ENCODE measurements at regions not wholly inside any gene's neighbourhood (a gene's known extent, or its start where the extent isn't known, plus 50 kb on each side); places are given as distances from the start of the nearest gene placed in this dataset.

DNA sequence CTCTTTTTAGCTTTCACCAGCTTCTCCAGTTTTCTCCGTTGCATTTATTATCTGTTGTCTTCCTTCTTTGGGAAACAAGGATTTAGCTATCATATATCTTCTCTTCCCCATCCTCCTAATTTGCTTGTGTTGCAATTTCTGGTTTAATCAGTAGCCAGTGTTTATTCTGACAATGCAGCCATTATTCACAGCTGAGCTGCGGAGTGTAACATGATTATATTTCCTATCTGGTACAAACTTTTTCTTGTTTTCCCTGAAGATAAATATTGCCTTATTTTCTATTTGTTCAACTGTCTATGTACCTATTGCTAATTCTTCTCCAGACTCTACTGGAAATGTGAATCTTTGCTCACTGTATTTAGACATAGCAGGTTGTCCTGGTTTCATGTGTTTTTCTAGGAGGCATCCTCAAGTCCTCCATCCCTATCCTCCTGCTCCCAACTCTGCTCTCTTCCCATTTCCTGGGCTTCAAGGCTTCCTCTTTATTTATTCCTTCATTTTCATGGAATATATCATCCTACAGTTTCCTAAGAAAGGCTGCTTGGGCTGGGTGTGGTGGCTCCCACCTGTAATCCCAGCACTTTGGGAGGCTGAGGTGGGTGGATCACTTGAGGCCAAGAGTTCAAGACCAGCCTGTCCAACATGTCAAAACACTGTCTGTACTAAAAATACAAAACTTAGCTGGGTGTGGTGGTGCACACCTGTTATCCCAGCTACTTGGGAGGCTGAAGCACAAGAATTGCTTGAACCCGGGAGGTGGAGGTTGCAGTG is 72.4 kb upstream of the KDM7A start:
- 81% methylated on average over 3 of the region's 3 CpGs for WGBS (ENCODE audit: low lambda C conversion rate)
- no peaks in the 10 kb centered on the region for H4K20me1 ChIP-seq (ENCODE audit: insufficient read depth)
- no peak overlapping the region for H3K27ac ChIP-seq (ENCODE audit: low read depth in 2 of 2, low read length in 1 of 2)
- H3K36me3 ChIP-seq (replicated peaks in 1 of 2; ENCODE audit: control insufficient read depth in 1 of 2, insufficient read depth in 2 of 2, low read length in 1 of 2), result no peaks in the 10 kb centered on the region
- CTCF ChIA-PET, result interaction anchor here (1.3 kb wide), 1 partner anchor 10 kb away, joined by 4 read pairs; no protein-coding TSS in a partner anchor
- H3K27me3 ChIP-seq (ENCODE audit: insufficient read depth), result no peaks in the 10 kb centered on the region
- H3F3A ChIP-seq (replicated peaks; ENCODE audit: insufficient read depth), result no peaks in the 10 kb centered on the region
- H3K9me2 ChIP-seq, result no peaks in the 10 kb centered on the region
- no peak for DNase-seq
- no peaks in the 10 kb centered on the region for H3K9me3 ChIP-seq
- H3K4me1 ChIP-seq (ENCODE audit: control insufficient read depth in 1 of 2, insufficient read depth in 2 of 2, low read depth in 1 of 2, low read length in 1 of 2), result no peaks in the 10 kb centered on the region
- TF ChIP-seq, protein P1, sequence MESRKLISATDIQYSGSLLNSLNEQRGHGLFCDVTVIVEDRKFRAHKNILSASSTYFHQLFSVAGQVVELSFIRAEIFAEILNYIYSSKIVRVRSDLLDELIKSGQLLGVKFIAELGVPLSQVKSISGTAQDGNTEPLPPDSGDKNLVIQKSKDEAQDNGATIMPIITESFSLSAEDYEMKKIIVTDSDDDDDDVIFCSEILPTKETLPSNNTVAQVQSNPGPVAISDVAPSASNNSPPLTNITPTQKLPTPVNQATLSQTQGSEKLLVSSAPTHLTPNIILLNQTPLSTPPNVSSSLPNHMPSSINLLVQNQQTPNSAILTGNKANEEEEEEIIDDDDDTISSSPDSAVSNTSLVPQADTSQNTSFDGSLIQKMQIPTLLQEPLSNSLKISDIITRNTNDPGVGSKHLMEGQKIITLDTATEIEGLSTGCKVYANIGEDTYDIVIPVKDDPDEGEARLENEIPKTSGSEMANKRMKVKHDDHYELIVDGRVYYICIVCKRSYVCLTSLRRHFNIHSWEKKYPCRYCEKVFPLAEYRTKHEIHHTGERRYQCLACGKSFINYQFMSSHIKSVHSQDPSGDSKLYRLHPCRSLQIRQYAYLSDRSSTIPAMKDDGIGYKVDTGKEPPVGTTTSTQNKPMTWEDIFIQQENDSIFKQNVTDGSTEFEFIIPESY (IDR thresholded peaks at IDR 0.05; ENCODE audit: borderline replicate concordance, low read depth), result no peak
- TF ChIP-seq, protein P2, sequence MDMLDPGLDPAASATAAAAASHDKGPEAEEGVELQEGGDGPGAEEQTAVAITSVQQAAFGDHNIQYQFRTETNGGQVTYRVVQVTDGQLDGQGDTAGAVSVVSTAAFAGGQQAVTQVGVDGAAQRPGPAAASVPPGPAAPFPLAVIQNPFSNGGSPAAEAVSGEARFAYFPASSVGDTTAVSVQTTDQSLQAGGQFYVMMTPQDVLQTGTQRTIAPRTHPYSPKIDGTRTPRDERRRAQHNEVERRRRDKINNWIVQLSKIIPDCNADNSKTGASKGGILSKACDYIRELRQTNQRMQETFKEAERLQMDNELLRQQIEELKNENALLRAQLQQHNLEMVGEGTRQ (IDR thresholded peaks at IDR 0.05; ENCODE audit: borderline replicate concordance, low read depth, low read length), result no peak
- TF ChIP-seq GABPA (IDR thresholded peaks at IDR 0.05; ENCODE audit: low read depth), result no peak
- TF ChIP-seq, protein P3, sequence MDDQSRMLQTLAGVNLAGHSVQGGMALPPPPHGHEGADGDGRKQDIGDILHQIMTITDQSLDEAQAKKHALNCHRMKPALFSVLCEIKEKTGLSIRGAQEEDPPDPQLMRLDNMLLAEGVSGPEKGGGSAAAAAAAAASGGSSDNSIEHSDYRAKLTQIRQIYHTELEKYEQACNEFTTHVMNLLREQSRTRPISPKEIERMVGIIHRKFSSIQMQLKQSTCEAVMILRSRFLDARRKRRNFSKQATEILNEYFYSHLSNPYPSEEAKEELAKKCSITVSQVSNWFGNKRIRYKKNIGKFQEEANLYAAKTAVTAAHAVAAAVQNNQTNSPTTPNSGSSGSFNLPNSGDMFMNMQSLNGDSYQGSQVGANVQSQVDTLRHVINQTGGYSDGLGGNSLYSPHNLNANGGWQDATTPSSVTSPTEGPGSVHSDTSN (IDR thresholded peaks at IDR 0.05), result no peak
- no peak for TF ChIP-seq EP300 (IDR thresholded peaks at IDR 0.05; ENCODE audit: borderline replicate concordance in 1 of 2, low read depth in 1 of 2, low read length in 1 of 2)
- TF ChIP-seq FOSL2 (IDR thresholded peaks at IDR 0.05; ENCODE audit: borderline replicate concordance, low read depth), result no peak
- no peak for TF ChIP-seq ELF1 (IDR thresholded peaks at IDR 0.05)
- TF ChIP-seq RFX5 (IDR thresholded peaks at IDR 0.05; ENCODE audit: low read length), result no peak
- H3K9ac ChIP-seq, result no peak overlapping the region
- POLR2A ChIA-PET, result no interaction called here
- H3K4me3 ChIP-seq (ENCODE audit: low read depth in 2 of 2, low read length in 1 of 2), result no peak overlapping the region
- no peak overlapping the region for H2AFZ ChIP-seq (ENCODE audit: low read depth)
- no peaks in the 10 kb centered on the region for H3K79me2 ChIP-seq (ENCODE audit: insufficient read depth)
- H3K4me2 ChIP-seq, result no peak overlapping the region

DNA sequence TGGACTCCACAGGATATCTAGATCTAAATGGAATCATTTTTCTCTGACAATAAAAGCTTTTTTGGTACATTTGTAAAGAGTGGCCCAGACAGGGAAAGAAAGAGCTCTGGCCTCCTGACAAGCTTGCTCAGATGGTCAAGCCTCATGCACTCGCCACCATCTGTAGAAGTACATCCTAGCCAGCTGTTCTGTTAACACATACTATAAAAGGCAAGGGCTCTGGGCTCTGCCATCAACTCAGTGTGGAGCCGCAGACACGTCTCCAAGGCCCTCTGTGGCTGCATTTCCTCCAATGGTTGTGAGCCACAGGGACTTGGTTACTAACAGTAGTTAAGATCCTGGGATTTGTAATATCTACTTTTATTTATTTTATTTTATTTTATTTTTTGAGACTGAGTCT is 70.8 kb upstream of the KDM7A start:
- 71% methylated on average over 3 of the region's 3 CpGs for WGBS (ENCODE audit: low lambda C conversion rate)
- Histone ChIP-seq H3K9ac (no peak overlapping the region), H3K79me2 (ENCODE audit: insufficient read depth) (no peaks in the 10 kb centered on the region), H4K20me1 (ENCODE audit: insufficient read depth) (no peaks in the 10 kb centered on the region), H3K27me3 (ENCODE audit: insufficient read depth) (no peaks in the 10 kb centered on the region), H2AFZ (ENCODE audit: low read depth) (no peak overlapping the region), H3K4me1 (ENCODE audit: control insufficient read depth in 1 of 2, insufficient read depth in 2 of 2, low read depth in 1 of 2, low read length in 1 of 2) (peaks cover 0 to 2% of the 10 kb centered on the region in 2 experiments; a peak in 1 of 4 replicates), H3K9me2 (no peaks in the 10 kb centered on the region), H3F3A (replicated peaks; ENCODE audit: insufficient read depth) (no peaks in the 10 kb centered on the region), H3K27ac (ENCODE audit: low read depth in 2 of 2, low read length in 1 of 2) (no peak overlapping the region), H3K9me3 (no peaks in the 10 kb centered on the region), H3K36me3 (replicated peaks in 1 of 2; ENCODE audit: control insufficient read depth in 1 of 2, insufficient read depth in 2 of 2, low read length in 1 of 2) (no peaks in the 10 kb centered on the region), H3K4me3 (ENCODE audit: low read depth in 2 of 2, low read length in 1 of 2) (no peak overlapping the region), H3K4me2 (no peak overlapping the region)
- no peak for DNase-seq
- ChIA-PET POLR2A (interaction anchor here (0.6 kb wide), 1 partner anchor 65 kb away, joined by 5 read pairs; no protein-coding TSS in a partner anchor), CTCF (interaction anchor here (0.7 kb wide), 1 partner anchor 31 kb away, joined by 3 read pairs; no protein-coding TSS in a partner anchor)
- TF ChIP-seq, protein P4, sequence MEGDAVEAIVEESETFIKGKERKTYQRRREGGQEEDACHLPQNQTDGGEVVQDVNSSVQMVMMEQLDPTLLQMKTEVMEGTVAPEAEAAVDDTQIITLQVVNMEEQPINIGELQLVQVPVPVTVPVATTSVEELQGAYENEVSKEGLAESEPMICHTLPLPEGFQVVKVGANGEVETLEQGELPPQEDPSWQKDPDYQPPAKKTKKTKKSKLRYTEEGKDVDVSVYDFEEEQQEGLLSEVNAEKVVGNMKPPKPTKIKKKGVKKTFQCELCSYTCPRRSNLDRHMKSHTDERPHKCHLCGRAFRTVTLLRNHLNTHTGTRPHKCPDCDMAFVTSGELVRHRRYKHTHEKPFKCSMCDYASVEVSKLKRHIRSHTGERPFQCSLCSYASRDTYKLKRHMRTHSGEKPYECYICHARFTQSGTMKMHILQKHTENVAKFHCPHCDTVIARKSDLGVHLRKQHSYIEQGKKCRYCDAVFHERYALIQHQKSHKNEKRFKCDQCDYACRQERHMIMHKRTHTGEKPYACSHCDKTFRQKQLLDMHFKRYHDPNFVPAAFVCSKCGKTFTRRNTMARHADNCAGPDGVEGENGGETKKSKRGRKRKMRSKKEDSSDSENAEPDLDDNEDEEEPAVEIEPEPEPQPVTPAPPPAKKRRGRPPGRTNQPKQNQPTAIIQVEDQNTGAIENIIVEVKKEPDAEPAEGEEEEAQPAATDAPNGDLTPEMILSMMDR (IDR thresholded peaks at IDR 0.05), result no peak
- TF ChIP-seq ELF1 (IDR thresholded peaks at IDR 0.05) (no peak), RAD21 (IDR thresholded peaks at IDR 0.05; ENCODE audit: low read length) (no peak), NRF1 (IDR thresholded peaks at IDR 0.05; ENCODE audit: low read depth, low read length) (no peak), TCF12 (IDR thresholded peaks at IDR 0.05) (no peak), TAF1 (IDR thresholded peaks at IDR 0.05; ENCODE audit: borderline replicate concordance, low read depth, low read length) (no peak), MXI1 (IDR thresholded peaks at IDR 0.05; ENCODE audit: low read depth, low read length) (no peak), EP300 (IDR thresholded peaks at IDR 0.05; ENCODE audit: borderline replicate concordance in 1 of 2, low read depth in 1 of 2, low read length in 1 of 2) (no peak), RXRA (IDR thresholded peaks at IDR 0.05; ENCODE audit: borderline replicate concordance, low read depth) (no peak), TEAD4 (IDR thresholded peaks at IDR 0.05; ENCODE audit: borderline replicate concordance, insufficient read depth) (no peak), CHD2 (IDR thresholded peaks at IDR 0.05; ENCODE audit: low read length, partially characterized antibody) (no peak), POLR2AphosphoS5 (IDR thresholded peaks at IDR 0.05; ENCODE audit: low read depth, low read length) (no peak)
- TF ChIP-seq, protein P2 (IDR thresholded peaks at IDR 0.05; ENCODE audit: borderline replicate concordance, low read depth, low read length), result no peak

Measured in SK-N-SH (cell line).